Trophoblast cell (in vitro differentiated cells and primary cell): ENCODE measurements at regions not wholly inside any gene's neighbourhood (a gene's known extent, or its start where the extent isn't known, plus 50 kb on each side); places are given as distances from the start of the nearest gene placed in this dataset.
A peak's percentile ranks its signal among the peaks of the same experiment; 100 is the strongest.

Source experiments
- DNase-seq, 2 donors: peaks; one replicate each; pipeline ENCODE4 v3.0.0-alpha.2; 2016
- H2AFZ ChIP-seq: 2 replicates; pipeline ENCODE4 v1.6.1; 2013; ENCODE audit warnings: low read length, moderate library complexity, mild to moderate bottlenecking; ENCODE audit not compliant: insufficient read depth, poor library complexity
- H2AK5ac ChIP-seq: 2 replicates; pipeline ENCODE4 v1.6.1; 2013; ENCODE audit warnings: mild to moderate bottlenecking, low read length
- H2BK120ac ChIP-seq: 2 replicates; pipeline ENCODE4 v1.6.1; 2013; ENCODE audit warnings: low read length, mild to moderate bottlenecking, moderate library complexity; ENCODE audit not compliant: insufficient read depth, poor library complexity
- H2BK12ac ChIP-seq: 2 replicates; pipeline ENCODE4 v1.6.1; 2013; ENCODE audit warnings: mild to moderate bottlenecking, low read length, moderate library complexity
- H2BK5ac ChIP-seq: 2 replicates; pipeline ENCODE4 v1.6.1; 2013; ENCODE audit warnings: low read length, low read depth, moderate library complexity, mild to moderate bottlenecking; ENCODE audit not compliant: poor library complexity
- H3K14ac ChIP-seq: 2 replicates; pipeline ENCODE4 v1.6.1; 2013; ENCODE audit warnings: mild to moderate bottlenecking, low read length
- H3K18ac ChIP-seq: 2 replicates; pipeline ENCODE4 v1.6.1; 2013; ENCODE audit warnings: mild to moderate bottlenecking, low read length
- H3K23ac ChIP-seq: 2 replicates; pipeline ENCODE4 v1.6.1; 2013; ENCODE audit warnings: low read length
- H3K27ac ChIP-seq: 2 replicates; pipeline ENCODE4 v1.5.1; 2013; ENCODE audit warnings: low read depth, mild to moderate bottlenecking, inconsistent platforms, low read length, moderate library complexity
- H3K27me3 ChIP-seq: 2 replicates; pipeline ENCODE4 v1.6.1; 2013; ENCODE audit warnings: inconsistent platforms, mild to moderate bottlenecking, low read length, moderate library complexity; ENCODE audit not compliant: insufficient read depth
- H3K36me3 ChIP-seq, 2 experiments: 1 replicate in 1 of 2; 2 replicates in 1 of 2; pipeline ENCODE4 v1.6.1; 2013; ENCODE audit warnings: low read length in 2 of 2, mild to moderate bottlenecking in 2 of 2, moderate library complexity in 1 of 2; ENCODE audit not compliant: insufficient read depth in 2 of 2, control insufficient read depth in 1 of 2
- H3K4ac ChIP-seq: 2 replicates; pipeline ENCODE4 v1.6.1; 2013; ENCODE audit warnings: low read depth, mild to moderate bottlenecking, low read length, moderate library complexity
- H3K4me1 ChIP-seq, 2 experiments: 1 replicate in 1 of 2; 2 replicates in 1 of 2; pipeline ENCODE4 v1.6.1; 2013; ENCODE audit warnings: low read length in 2 of 2, mild to moderate bottlenecking in 2 of 2, moderate library complexity in 1 of 2; ENCODE audit not compliant: insufficient read depth in 2 of 2, control insufficient read depth in 1 of 2
- H3K4me2 ChIP-seq: 2 replicates; pipeline ENCODE4 v1.6.1; 2013; ENCODE audit warnings: inconsistent platforms, mild to moderate bottlenecking, low read length, moderate library complexity
- H3K4me3 ChIP-seq: 2 replicates; pipeline ENCODE4 v1.5.1; 2013; ENCODE audit warnings: mild to moderate bottlenecking, low read depth, low read length, inconsistent platforms
- H3K79me1 ChIP-seq: one replicate; pipeline ENCODE4 v1.6.1; 2013; ENCODE audit warnings: low read length
- H3K79me2 ChIP-seq: 2 replicates; pipeline ENCODE4 v1.6.1; 2013; ENCODE audit warnings: low read length, mild to moderate bottlenecking; ENCODE audit not compliant: control insufficient read depth, insufficient read depth, poor library complexity
- H3K9ac ChIP-seq: 2 replicates; pipeline ENCODE4 v1.6.1; 2013; ENCODE audit warnings: mild to moderate bottlenecking, low read length
- H3K9me3 ChIP-seq: 2 replicates; pipeline ENCODE4 v1.6.1; 2013; ENCODE audit warnings: low read depth, mild to moderate bottlenecking, control low read depth, inconsistent platforms, low read length; ENCODE audit not compliant: insufficient read depth
- H4K12ac ChIP-seq: 2 replicates; pipeline ENCODE4 v1.6.1; 2013; ENCODE audit warnings: low read depth, mild to moderate bottlenecking, low read length, moderate library complexity
- H4K8ac ChIP-seq: 2 replicates; pipeline ENCODE4 v1.6.1; 2013; ENCODE audit warnings: low read depth, mild to moderate bottlenecking, low read length, moderate library complexity
- H4K91ac ChIP-seq: one replicate; pipeline ENCODE4 v1.6.1; 2013; ENCODE audit warnings: low read depth, mild to moderate bottlenecking, low read length, moderate library complexity
- WGBS: extraction: QIAGEN DNeasy Blood & Tissue Kit; methylation state at CpG from one replicate; pipeline ENCODE4 v1.1.7; 2013; ENCODE audit warnings: missing lambda C conversion rate; ENCODE audit not compliant: insufficient read length, insufficient coverage; ENCODE audit errors: extremely low coverage; 5-methylcytosine and 5-hydroxymethylcytosine counted together

DNA sequence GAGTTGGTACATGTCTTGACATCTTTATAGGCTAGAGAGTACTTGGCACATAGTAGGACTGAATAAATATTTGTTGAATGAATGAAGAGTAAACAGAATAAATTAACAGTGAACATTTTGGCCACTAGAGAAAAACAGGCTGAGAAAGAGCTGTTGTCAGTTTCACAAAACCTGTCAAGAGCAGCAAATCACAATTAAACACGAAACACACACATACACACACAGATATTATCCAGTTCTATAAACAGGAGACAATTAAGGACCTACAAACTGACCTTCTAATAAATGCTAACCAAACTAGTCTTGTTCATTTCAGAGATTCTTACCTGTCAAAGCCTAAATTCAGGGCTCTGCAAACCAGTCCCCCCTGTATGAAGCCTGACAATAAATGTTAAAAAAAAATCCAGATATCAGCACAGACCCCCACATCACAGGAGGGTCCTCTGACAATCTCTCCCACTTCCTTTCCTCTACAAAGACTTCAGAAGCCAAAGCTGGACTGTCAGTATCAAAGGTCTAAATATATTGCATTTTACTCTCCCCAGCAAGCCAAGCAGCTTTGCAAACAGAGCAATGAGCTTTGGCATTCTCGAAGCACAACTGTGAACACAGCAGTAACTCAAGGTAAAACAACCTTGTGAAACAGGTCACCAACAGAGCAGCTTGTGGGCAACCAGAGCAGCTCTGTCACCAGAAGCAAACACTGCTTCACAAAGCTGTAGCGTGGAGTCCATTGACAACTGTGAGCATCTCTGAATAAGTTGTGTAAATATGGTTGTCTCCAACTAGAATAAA, 229.9 kb downstream of the TBXT start:
- Histone ChIP-seq H3K36me3 (no peaks in the 10 kb centered on the region), H4K8ac (no peak overlapping the region), H3K79me1 (no peaks in the 10 kb centered on the region), H3K9ac (no peak overlapping the region), H3K9me3 (no peaks in the 10 kb centered on the region), H3K4ac (no peak overlapping the region), H2BK5ac (no peak overlapping the region), H3K79me2 (no peaks in the 10 kb centered on the region), H3K14ac (no peak overlapping the region), H3K18ac (no peak overlapping the region), H2BK120ac (no peak overlapping the region), H3K4me1 (no peaks in the 10 kb centered on the region), H4K12ac (no peak overlapping the region), H3K23ac (no peak overlapping the region), H2AFZ (no peak overlapping the region), H4K91ac (no peak overlapping the region), H2AK5ac (no peak overlapping the region), H3K4me3 (no peak overlapping the region), H2BK12ac (no peak overlapping the region), H3K27ac (no peak overlapping the region), H3K4me2 (no peak overlapping the region), H3K27me3 (peaks cover 2% of the 10 kb centered on the region)
- no CpG with 5 or more reads among the region's 3 CpGs for WGBS
- DNase-seq: no peak

DNA sequence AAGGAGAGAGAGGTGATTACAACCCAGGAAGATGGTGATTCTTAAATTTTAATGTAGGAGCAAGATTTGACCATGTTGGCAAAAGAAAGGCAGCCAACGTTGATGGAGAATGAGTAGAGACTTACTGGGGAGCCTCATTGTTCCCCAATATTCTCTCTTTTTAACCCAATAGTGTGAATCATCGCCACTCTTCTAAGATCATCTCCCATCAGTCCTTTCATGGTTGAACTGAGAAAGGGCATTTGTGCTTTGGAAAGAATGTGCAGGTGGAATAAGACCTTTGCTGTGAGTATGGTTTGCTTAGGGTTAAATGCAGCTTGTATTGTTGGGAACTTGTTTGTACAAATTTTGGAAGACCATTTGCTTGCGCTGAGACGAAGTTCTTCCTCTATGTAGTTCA, 231.0 kb downstream of the TBXT start:
- H3K4ac ChIP-seq: no peak overlapping the region
- H2AFZ ChIP-seq: no peak overlapping the region
- no peaks in the 10 kb centered on the region for H3K4me1 ChIP-seq
- H2AK5ac ChIP-seq: no peak overlapping the region
- no peak overlapping the region for H2BK12ac ChIP-seq
- no peak overlapping the region for H4K91ac ChIP-seq
- H3K27ac ChIP-seq: no peak overlapping the region
- H2BK120ac ChIP-seq: no peak overlapping the region
- no peak overlapping the region for H3K9ac ChIP-seq
- no peaks in the 10 kb centered on the region for H3K79me1 ChIP-seq
- H3K9me3 ChIP-seq: no peaks in the 10 kb centered on the region
- H3K36me3 ChIP-seq: no peaks in the 10 kb centered on the region
- H3K27me3 ChIP-seq: peaks cover 2% of the 10 kb centered on the region
- WGBS: no CpG with 5 or more reads among the region's 4 CpGs
- no peak overlapping the region for H2BK5ac ChIP-seq
- no peak for DNase-seq
- H3K18ac ChIP-seq: no peak overlapping the region
- H4K8ac ChIP-seq: no peak overlapping the region
- H3K14ac ChIP-seq: no peak overlapping the region
- H3K4me2 ChIP-seq: no peak overlapping the region
- H3K23ac ChIP-seq: no peak overlapping the region
- no peaks in the 10 kb centered on the region for H3K79me2 ChIP-seq
- H4K12ac ChIP-seq: no peak overlapping the region
- no peak overlapping the region for H3K4me3 ChIP-seq

GRCh38 chr6:165936096-165936495, 231.6 kb downstream of the TBXT start:
- Histone ChIP-seq H3K79me1 (no peaks in the 10 kb centered on the region), H2BK5ac (no peak overlapping the region), H4K8ac (no peak overlapping the region), H3K4me3 (no peak overlapping the region), H3K23ac (no peak overlapping the region), H3K4me1 (no peaks in the 10 kb centered on the region), H2BK12ac (no peak overlapping the region), H3K27ac (no peak overlapping the region), H3K9ac (no peak overlapping the region), H4K12ac (no peak overlapping the region), H2AFZ (no peak overlapping the region), H3K4ac (no peak overlapping the region), H2AK5ac (no peak overlapping the region), H2BK120ac (no peak overlapping the region), H3K4me2 (no peak overlapping the region), H3K79me2 (no peaks in the 10 kb centered on the region), H3K9me3 (no peaks in the 10 kb centered on the region), H3K36me3 (no peaks in the 10 kb centered on the region), H3K27me3 (peaks cover 2% of the 10 kb centered on the region), H4K91ac (no peak overlapping the region), H3K18ac (no peak overlapping the region), H3K14ac (no peak overlapping the region)
- no CpG with 5 or more reads among the region's 3 CpGs for WGBS
- DNase-seq: peak in 1 of 2 donors; percentile 63

GRCh38 chr6:165931675-165932074, 236.0 kb downstream of the TBXT start:
- Histone ChIP-seq H3K79me2 (no peaks in the 10 kb centered on the region), H2AFZ (no peak overlapping the region), H3K9me3 (peaks cover 4% of the 10 kb centered on the region), H2BK12ac (no peak overlapping the region), H2BK5ac (no peak overlapping the region), H3K9ac (no peak overlapping the region), H3K27ac (no peak overlapping the region), H2AK5ac (no peak overlapping the region), H3K4me1 (no peaks in the 10 kb centered on the region), H4K12ac (no peak overlapping the region), H3K27me3 (peaks cover under 1% of the 10 kb centered on the region), H3K4me2 (no peak overlapping the region), H3K4ac (no peak overlapping the region), H3K23ac (no peak overlapping the region), H3K4me3 (no peak overlapping the region), H3K18ac (no peak overlapping the region), H3K79me1 (no peaks in the 10 kb centered on the region), H4K8ac (no peak overlapping the region), H3K36me3 (no peaks in the 10 kb centered on the region), H3K14ac (no peak overlapping the region), H4K91ac (no peak overlapping the region), H2BK120ac (no peak overlapping the region)
- DNase-seq: no peak
- WGBS: no CpG with 5 or more reads among the region's 9 CpGs
